OCI-LY7 (cell line): ENCODE measurements at regions not wholly inside any gene's neighbourhood (a gene's known extent, or its start where the extent isn't known, plus 50 kb on each side); places are given as distances from the start of the nearest gene placed in this dataset.

Experiments used
- CTCF ChIP-seq: fragments of 200-600 bp; sonication (generic); conservative IDR thresholded peaks from 2 replicates; pipeline ENCODE4 v1.5.1; 2014; ENCODE audit warnings: mild to moderate bottlenecking, antibody characterized with exemption, low read length, moderate library complexity, mixed read lengths
- EZH2phosphoT487 ChIP-seq: fragments of 200-600 bp; sonication (generic); IDR thresholded peaks from 2 replicates; pipeline ENCODE4 v1.6.1; 2018; ENCODE audit warnings: low read depth, borderline replicate concordance, mild to moderate bottlenecking, mixed run types, antibody characterized with exemption, low read length, moderate library complexity, mixed read lengths

- TF ChIP-seq CTCF (no peak), EZH2phosphoT487 (no peak)
These were observed 210.8 kb downstream of the RFPL4B start for GRCh38 chr6:112557961-112558360.
